ENCODE measurements at regions not wholly inside any gene's neighbourhood (a gene's known extent, or its start where the extent isn't known, plus 50 kb on each side); places are given as distances from the start of the nearest gene placed in this dataset.
A peak's percentile ranks its signal among the peaks of the same experiment; 100 is the strongest.
"Not testable (repeated sequence)": the region's sequence is repeated elsewhere in the genome, so short reads cannot be mapped to it uniquely, and the experiment has no call there.

DNA sequence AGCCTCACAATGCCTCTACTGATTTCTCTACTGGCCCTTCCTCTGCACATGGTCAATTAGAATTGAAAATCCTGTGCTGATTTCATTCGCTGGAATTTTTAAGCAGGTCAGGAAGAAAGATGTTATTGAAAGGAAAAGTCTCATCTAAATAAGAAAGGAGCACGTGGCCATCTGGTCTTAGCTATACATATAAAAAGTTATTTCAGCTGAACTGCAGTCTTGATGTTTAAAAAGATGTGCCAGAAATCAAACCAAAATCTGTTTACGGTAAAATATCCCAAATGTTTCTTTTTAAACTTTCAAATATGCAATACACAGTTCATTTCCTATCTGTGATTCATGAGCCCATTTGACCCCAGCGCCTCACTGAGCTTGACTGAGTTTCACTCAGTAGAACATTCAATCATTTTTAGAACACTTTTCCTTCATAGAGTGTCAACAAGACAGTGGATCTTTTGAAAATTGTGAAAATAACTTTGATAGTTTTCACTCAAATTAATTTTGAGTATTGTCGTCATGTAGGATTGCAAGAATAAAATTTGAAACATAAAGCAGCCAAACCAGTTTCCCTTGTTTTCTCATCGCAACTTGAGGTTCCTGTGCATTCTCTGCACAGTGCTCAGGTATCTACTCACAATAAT is 293.6 kb downstream of the PTPRC start:
- DNase-seq (ENCODE audit: low read depth in 2 of 2, low spot score in 1 of 2): no peak

- no peak for DNase-seq (ENCODE audit: low read depth in 2 of 2, low spot score in 1 of 2)
Measured at GRCh38 chr1:198933515-198934222, 294.8 kb downstream of the PTPRC start.

DNA sequence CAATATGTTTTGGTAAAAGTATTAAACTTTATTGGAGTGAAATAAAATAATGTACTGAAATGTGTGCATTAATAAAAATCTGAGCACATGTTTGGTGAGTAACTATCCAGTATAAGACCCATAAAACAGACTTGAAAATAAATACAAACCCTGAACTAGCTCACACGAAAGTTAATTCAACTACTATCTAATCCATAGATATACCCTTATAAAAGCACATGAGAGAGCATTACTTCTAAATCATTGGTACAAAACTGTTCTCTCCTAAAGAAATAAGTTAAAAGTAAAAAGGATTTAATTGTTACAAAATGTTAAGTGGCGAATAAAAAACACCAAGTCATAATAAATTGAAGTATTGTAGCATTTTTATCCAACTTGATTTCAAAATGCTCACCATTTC is 295.6 kb downstream of the PTPRC start:
- DNase-seq (ENCODE audit: low read depth in 2 of 2, low spot score in 1 of 2): no peak

GRCh38 chr1:198934901-198935305 is 296.1 kb downstream of the PTPRC start:
- DNase-seq (ENCODE audit: low read depth in 2 of 2, low spot score in 1 of 2): peak in 1 of 2 donors; percentile 32

DNA sequence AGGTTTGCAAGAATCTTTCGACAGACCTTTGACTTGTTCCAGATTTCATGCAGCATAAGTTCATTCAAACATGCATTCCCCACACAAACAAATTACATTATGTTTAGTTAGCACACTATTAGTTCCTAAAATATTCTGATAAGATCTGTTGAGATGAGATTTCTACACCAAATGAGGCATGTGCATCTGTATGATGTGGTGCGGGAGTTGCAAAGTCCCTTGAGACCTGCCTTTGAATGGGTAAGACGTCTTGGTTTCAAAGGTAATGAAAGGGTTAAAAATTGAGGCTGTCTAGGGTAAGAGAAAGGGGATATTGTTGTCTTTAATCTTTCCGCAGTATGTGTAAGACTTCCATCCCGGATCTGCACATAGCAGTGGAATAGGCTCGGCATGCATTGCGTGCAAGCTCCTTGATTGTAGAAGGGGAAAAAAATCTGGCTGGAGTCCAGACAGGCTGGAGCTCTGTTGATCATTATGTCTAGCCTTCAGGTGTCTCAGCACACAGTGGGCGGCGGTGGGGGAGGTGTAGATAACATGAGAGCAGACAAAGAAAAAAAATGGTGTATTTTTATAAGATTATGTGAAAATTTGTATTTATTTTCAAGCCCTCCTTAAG is 296.6 kb downstream of the PTPRC start:
- DNase-seq (ENCODE audit: low read depth in 2 of 2, low spot score in 1 of 2): peak in 1 of 2 donors; percentile 20

- DNase-seq (ENCODE audit: low read depth in 2 of 2, low spot score in 1 of 2): no peak
Measured at GRCh38 chr1:198936371-198937083, 297.7 kb downstream of the PTPRC start.

DNA sequence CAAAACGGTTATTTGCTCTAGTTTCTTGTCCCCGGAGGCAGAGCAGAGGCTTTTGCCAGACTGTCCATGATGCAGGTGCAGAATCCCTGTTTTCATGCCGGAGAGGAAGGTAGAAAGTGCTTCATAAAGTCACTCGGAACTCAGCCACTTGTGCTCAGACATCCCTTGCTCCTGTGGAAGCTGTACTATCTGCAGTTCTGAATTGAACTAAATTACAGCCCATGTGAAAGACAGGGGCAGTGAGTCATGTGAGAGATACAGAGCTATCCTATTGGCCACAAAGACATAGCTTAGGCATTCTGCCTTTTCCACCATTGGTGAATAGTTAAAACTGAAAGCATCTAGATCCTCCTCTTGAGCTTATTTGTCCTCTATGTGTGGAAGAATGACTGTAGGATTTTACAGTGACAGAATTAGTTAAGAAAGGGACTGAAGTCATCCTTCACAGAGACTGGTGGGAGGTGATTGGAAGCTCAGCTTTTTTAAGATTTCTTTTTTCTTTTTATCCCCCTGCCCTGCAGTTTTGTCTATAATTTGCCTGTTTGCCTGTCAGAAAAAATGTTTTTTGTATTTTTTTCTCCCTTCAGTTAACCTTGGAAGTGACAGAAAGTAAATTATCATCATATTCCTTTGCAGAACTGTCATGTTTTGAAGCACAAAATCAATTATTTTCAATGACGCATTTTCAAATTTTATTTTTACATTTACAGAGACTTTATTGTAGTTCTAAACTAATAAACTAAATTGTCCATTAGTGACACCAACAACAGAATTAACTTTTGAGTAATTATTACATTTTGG is 298.6 kb downstream of the PTPRC start:
- peak in 1 of 2 donors; percentile 17 for DNase-seq (ENCODE audit: low read depth in 2 of 2, low spot score in 1 of 2)

GRCh38 chr1:198939286-198939685 is 300.4 kb downstream of the PTPRC start:
- no peak for DNase-seq (ENCODE audit: low read depth in 2 of 2, low spot score in 1 of 2)

DNA sequence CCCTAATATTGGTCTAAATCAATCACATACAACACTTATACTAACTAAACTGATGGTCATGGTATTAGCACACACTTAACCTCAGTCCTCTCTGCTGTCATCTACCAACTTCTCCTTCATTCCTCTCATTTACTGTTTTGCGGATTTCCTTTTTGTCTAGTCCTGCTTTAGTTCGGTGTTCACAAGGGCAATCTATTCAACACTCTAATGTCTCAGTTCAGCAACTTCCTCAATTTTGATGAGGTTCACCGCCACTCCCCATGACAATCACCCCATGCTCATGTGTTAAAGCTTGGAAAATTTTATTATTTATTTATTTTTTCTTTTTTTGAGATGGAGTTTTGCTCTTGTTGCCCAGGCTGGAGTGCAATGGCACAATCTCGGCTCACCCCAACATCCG is 301.1 kb downstream of the PTPRC start:
- DNase-seq (ENCODE audit: low read depth in 2 of 2, low spot score in 1 of 2): no peak

- DNase-seq (ENCODE audit: low read depth in 2 of 2, low spot score in 1 of 2): no peak
Measured at GRCh38 chr1:198942466-198942865, 303.6 kb downstream of the PTPRC start.

DNA sequence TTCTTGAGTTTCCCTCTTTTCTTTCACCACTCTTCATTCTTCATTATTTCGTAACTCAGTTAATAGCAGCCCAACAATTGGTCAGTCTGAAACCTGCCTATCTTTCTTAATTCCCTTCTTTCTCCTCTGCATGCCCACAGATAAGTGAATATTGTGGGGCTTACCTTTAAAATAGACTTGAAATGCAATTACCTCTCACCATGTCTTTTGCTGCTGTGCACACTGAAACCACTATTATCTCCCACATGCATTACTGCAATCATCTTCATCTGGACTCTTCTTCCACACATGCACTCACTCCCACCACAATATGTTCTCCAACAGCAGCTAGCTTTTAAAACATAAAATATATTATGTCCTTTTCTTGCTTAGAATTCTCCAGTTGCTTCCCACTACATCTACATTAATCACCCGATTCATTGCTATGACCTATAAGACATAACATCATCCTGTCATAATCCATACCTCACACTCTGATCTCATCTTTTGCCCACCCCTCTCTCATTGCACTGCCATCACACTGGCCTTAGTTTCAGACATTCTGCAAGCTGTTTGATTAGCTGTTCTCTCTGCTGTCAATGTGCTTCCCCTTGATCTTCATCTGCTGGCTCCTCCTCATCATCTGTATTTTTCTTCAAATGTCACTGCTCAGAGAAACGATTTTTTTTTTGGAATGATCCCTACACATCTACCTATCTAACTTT is 304.8 kb downstream of the PTPRC start:
- DNase-seq (ENCODE audit: low read depth in 2 of 2, low spot score in 1 of 2): no peak

GRCh38 chr1:198947456-198947855 is 308.6 kb downstream of the PTPRC start:
- DNase-seq (ENCODE audit: low read depth in 2 of 2, low spot score in 1 of 2): no peak

GRCh38 chr1:198948895-198949659 is 310.2 kb downstream of the PTPRC start:
- DNase-seq (ENCODE audit: low read depth in 2 of 2, low spot score in 1 of 2): no peak

- no peak for DNase-seq (ENCODE audit: low read depth in 2 of 2, low spot score in 1 of 2)
Measured at GRCh38 chr1:198950036-198950435, 311.2 kb downstream of the PTPRC start.

DNA sequence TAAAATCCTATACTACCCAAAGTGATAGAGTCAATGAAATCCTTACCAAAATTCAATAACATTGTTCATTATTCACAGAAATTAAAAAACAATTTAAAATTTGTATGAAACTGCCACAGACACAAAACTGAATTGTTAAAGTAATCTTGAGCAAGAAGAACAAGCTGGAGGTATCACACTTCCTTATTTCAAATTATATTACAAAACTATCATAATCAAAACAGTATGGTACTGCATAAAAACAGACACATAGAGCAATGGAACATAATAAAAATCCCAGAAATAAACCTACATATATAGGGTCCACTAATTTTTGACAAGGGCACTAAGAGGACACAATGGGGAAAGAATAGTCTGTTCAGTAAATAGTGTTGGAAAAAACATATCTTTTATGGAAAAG is 316.2 kb downstream of the PTPRC start:
- DNase-seq (ENCODE audit: low read depth in 2 of 2, low spot score in 1 of 2): no peak

- DNase-seq (ENCODE audit: low read depth in 2 of 2, low spot score in 1 of 2): no peak
Measured at GRCh38 chr1:198957044-198957443, 318.2 kb downstream of the PTPRC start.

GRCh38 chr1:198959032-198959431 is 320.2 kb downstream of the PTPRC start:
- no peak for DNase-seq (ENCODE audit: low read depth in 2 of 2, low spot score in 1 of 2)

GRCh38 chr1:198959676-198960075 is 320.8 kb downstream of the PTPRC start:
- DNase-seq (ENCODE audit: low read depth in 2 of 2, low spot score in 1 of 2): no peak

DNA sequence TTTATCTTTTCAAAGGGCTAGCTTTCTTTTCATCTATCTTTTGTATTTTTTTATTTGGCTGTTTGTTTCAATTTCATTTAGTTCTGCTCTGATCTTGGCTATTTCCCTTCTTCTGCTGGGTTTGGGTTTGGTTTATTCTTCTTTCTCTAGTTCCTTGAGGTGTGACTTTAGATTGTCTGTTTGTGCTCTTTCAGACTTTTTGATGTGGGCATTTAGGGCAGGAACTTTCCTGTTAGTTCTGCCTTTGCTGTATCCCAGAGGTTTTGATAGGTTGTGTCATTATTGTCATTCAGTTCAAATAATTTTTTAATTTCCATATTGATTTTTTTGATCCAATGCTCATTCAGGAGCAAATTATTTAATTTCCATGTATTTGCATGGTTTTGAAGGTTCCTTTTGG is 325.0 kb downstream of the PTPRC start:
- not testable (repeated sequence) for DNase-seq (ENCODE audit: low read depth in 2 of 2, low spot score in 1 of 2)

DNA sequence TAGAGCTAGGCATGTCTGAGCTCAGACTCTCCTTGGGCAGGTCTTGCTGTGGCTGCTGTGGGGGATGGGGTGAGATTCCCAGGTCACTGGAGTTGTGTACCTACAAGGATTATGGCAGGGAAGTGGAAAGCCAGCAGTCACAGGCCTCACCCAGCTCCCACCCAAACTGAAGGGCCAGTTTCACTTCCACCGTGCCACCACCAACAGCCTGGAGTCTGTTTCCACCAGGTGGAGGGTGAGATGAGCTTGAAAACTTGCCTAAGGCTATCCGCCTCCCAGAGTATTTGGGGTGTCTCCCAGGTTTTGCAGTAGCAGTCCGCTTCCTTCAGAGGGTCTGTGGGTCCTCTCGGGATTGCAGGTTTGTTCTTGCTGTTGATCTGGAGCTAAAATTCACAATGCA is 327.7 kb downstream of the PTPRC start:
- no peak for DNase-seq (ENCODE audit: low read depth in 2 of 2, low spot score in 1 of 2)

Measured in stimulated activated CD8-positive, alpha-beta memory T cell treated with anti-CD3 and anti-CD28 coated beads, Interleukin-4, amount 100 ng/mL, for 1 hour (primary cell).